AG08396 (cell line): ENCODE measurements at regions not wholly inside any gene's neighbourhood (a gene's known extent, or its start where the extent isn't known, plus 50 kb on each side); places are given as distances from the start of the nearest gene placed in this dataset.
"Not testable (repeated sequence)": the region's sequence is repeated elsewhere in the genome, so short reads cannot be mapped to it uniquely, and the experiment has no call there.

Experiments used
- DNase-seq: peaks from one replicate; pipeline ENCODE4 v3.0.0; 2012; ENCODE audit warnings: low spot score, mixed read lengths

- DNase-seq: no peak
Observed at GRCh38 chr3:162398554-162398953, 901.9 kb downstream of the OTOL1 start.

- no peak for DNase-seq
Observed at GRCh38 chr3:162400697-162401096, 904.1 kb downstream of the OTOL1 start.

GRCh38 chr3:162411556-162411955 lies 914.9 kb downstream of the OTOL1 start:
- DNase-seq: not testable (repeated sequence)

- no peak for DNase-seq
Observed at GRCh38 chr3:162421721-162422120, 925.1 kb downstream of the OTOL1 start.

- no peak for DNase-seq
Observed at GRCh38 chr3:162428192-162428591, 931.6 kb downstream of the OTOL1 start.

DNA sequence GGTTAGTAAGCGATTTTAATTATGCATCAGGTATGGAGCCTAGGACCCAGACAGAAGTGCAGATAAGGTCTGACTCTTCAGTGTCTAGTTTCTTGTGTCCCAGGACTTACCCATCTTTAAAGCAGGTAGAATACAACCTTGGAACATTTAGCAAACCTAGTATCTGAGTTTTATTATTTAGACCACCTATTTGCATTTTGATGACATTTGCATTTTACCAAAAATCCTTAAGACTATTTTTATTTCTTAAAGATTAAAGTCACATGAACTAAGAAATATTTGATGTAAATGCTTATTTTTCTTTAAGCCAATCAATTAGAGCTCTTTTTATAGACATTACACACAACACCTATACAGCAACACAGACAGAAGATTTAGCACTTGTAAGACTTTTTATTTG lies 939.1 kb downstream of the OTOL1 start:
- no peak for DNase-seq

GRCh38 chr3:162436826-162437225 lies 940.2 kb downstream of the OTOL1 start:
- DNase-seq: no peak

DNA sequence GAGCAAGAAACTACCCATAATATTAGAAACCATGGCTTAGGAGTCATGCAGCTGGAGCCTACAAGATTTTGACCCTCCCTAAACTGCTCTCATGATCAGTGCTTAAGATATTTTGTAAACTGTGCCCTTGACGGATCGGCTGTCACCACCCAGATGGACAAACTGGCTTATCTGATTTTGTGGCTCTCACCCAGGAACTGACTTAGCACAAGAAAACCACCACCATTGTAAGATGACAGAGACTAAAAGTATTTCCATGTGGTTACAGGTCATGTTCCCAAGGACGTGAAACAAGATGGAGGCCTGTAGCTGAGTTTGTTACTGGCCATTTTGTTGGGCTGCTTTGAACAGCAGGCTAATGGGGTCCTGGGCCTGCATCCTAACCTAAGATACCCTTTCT lies 940.9 kb downstream of the OTOL1 start:
- no peak for DNase-seq

GRCh38 chr3:162441716-162442115 lies 945.1 kb downstream of the OTOL1 start:
- no peak for DNase-seq

GRCh38 chr3:162443376-162443775 lies 946.8 kb downstream of the OTOL1 start:
- DNase-seq: no peak

- no peak for DNase-seq
Observed at GRCh38 chr3:162468791-162469190, 972.2 kb downstream of the OTOL1 start.

GRCh38 chr3:162487138-162487537 lies 990.5 kb downstream of the OTOL1 start:
- DNase-seq: no peak

DNA sequence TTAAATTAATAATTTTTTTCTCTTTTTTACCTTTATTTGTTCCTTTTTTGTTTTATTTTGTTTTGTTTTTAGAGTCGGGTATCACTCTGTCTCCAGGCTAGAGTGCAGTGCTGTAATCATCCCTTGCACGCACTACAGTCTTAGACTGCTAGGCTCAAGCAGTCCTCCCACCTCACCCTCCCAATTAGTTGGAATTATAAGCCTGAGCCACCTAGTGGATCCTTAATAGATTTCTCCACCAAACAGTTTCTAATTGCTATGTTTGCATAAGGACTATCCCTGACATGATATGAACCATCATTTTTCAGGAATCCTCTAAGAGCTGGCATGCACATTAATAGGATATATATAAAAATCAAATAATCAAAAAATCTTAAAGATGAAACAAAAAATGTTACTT lies 993.2 kb downstream of the OTOL1 start:
- no peak for DNase-seq

DNA sequence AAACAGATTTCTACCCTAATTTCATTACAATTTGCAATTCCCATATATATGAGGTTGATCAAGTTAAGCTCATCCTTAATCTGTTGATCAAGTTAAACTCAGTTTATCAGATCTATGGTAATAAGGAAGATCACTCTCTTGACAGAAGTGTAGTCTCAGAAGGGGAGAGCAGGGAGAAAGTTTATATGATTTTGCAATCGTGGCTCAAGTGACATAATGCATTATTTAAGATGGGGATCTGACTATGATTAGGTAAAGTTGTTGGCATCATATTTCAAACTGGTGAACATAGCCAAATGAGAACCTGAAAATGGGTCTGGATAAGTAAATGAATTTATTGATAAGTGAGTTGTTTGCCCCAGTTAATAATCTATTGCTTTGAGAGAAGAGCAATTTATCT lies 995.3 kb downstream of the OTOL1 start:
- DNase-seq: no peak

DNA sequence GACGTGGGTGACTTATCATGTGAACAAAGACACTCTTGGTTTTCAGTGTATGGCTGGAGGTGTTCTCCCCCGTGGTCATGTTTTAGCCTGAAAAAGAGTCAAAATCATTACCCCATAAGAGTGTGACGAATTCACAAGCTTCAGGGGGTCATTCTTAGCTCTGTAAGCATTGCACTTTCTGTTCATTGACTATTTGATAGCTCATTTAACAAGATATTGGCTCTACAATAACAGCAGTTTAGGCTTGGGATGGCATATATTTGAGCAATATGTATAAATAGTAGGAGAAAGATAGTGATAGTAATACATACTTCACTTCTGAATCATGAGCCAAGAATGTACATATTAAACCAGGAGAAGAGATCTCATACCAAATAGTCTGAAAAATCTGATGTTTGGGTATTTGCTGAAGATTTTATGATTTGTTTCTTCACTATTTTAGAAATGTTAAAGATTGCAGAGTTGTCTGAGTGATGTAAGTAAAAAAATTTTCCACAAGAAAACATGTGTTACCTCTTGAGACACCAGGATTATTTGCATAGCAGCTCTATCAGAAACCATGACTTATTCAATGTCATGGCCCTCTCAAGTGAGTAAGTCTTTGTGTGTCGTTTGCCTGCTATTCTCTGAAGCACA lies 996.0 kb downstream of the OTOL1 start:
- DNase-seq: peak; percentile 2

GRCh38 chr3:162498626-162499025 lies 1002.0 kb downstream of the OTOL1 start:
- DNase-seq: no peak

DNA sequence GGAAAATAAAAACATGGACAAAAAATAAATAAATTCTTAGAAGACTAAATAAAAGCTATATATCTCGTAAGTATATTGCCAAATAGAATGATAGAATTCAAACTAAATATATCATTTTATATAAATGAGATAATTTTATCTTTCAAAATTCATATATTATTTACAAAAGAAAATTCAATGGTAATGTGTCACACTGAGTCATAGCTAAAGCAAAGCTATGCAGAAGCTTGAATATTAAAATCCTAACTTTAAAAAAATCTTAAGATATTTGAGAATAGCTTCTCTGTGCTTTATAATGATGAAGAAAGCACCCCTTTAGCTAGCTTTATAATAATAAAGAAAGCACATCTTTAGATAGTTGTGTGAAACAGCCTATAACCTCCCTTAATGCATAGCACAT lies 1010.8 kb downstream of the OTOL1 start:
- no peak for DNase-seq

DNA sequence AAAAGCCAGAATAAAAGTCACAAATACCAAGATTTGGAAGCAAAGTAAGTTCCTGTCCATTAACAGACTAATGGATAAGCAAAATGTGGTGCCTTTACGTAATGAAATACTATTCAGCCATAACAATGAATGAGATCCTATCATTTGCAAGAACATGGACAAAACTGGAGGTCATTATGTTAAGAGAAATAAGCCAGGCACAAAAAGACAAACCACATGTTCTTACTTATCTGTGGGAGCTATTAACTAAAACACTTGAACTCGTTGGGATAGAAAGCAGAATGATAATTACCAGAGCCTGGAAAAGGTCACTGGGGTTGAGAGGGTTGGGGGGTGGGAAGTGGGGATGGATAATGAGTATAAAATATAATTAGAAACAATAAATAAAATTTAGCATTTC lies 1015.9 kb downstream of the OTOL1 start:
- DNase-seq: no peak

DNA sequence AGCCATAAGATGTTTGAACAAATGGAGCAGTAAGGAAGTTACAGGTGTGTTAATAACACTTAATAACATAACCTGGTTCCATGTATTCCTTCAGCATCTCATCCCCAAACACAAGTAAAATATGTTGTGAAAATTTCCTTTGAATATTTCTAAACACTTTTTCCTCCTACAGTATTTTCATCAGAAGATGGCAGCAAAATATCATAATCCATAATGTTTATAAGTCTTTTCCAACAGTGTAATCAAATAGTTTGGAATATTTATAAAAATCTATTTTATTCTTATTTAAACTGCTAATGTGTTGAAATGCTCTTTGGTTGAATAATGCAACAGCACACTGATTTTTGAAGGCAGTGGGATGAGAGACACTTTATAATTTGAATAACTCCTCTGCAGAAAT lies 1020.5 kb downstream of the OTOL1 start:
- DNase-seq: no peak

DNA sequence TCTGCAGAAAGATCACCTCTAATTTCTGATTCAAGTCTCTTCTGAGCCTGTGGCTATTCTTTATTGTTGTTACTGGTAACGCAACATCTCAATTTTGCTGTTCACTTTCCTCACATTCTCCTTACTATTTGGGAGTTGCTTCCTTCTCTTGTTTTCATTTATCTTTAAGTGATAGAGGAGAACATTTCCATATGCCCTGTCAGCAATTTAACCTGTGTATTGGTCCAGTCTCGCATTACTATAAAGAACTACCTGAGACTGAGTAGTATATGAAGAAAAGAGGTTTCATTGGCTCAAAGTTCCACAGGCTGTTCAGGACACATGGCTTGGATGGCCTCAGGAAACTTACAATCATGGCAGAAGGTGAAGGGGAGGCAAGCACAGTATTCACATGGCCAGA lies 1025.1 kb downstream of the OTOL1 start:
- no peak for DNase-seq

DNA sequence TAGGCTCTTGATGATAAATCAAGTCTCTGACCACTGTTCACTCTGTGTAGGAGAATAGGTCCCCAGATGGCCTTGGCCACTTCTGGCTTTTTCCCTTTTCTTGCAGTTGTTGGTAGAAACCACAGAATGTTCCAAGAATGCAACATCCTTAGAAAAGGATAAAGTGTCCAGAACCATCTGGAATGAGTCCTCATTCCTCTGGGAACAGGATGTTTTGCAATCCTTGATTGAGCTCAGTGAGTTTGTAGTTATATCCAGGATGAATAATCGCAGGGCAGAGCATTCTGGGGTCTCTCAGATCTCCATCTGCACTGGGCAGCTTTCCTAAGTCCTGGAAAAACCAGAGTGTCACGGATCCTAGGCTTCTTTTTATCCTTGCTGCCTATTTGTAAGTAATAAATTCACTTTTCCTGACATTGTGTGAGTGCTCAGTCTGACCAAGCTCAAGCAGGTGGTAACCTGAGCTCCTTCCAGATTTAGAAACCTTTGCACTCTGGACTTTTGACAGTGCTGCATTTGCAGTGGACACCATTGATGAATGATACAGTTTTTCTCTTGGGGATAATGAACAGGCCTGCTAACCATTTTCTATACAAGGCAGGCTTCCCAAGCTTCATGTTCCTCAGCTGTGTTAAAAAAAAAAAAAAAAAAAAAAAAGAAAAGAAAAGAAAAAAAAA lies 1028.6 kb downstream of the OTOL1 start:
- DNase-seq: peak; percentile 11

DNA sequence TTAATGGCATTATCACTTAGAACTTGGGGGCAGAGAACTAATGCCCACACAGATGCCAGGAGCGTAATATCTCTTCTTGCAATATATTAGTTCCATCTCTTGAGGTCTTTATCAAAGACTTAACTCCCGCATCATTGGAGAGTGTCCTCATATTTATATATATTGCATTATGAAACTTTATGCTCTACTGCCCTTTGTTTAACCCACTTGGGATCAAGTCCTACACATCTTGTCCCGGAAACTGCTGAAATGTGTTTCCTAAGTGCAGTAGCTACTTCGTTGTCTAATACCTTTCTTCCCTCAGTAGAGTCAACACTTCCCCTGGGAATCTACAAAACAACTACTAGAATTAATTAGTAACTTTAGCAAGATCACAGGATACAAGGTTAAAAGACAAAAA lies 1029.2 kb downstream of the OTOL1 start:
- no peak for DNase-seq

DNA sequence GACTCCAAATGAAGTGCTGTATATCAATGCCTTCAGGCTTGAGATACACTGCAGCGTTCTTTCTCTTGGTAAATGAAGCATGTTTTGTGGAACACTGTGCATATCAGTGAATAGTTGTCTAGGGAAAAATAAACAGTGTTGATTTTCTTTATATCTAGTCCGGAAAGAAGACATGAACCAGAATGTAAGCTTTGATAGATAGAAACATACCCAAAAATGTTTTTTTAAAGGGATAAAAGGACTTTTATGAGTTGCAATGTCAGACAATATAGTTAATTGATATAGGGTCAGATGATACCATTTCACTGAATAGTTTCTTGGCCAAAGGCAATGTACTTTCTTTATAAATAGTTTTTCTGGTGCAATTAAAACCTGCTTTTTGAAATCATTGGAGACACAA lies 1037.8 kb downstream of the OTOL1 start:
- DNase-seq: no peak

- DNase-seq: no peak
Observed at GRCh38 chr3:162538491-162538890, 1041.9 kb downstream of the OTOL1 start.
